Activated CD8-positive, alpha-beta memory T cell treated with anti-CD3 and anti-CD28 coated beads, Interleukin-2, amount 50 U/mL, for 24 hours (primary cell): ENCODE measurements at regions not wholly inside any gene's neighbourhood (a gene's known extent, or its start where the extent isn't known, plus 50 kb on each side); places are given as distances from the start of the nearest gene placed in this dataset.

Experiments
- DNase-seq: peaks from one replicate; pipeline ENCODE4 v3.0.0-alpha.2; 2020; ENCODE audit errors: extremely low read depth

DNA sequence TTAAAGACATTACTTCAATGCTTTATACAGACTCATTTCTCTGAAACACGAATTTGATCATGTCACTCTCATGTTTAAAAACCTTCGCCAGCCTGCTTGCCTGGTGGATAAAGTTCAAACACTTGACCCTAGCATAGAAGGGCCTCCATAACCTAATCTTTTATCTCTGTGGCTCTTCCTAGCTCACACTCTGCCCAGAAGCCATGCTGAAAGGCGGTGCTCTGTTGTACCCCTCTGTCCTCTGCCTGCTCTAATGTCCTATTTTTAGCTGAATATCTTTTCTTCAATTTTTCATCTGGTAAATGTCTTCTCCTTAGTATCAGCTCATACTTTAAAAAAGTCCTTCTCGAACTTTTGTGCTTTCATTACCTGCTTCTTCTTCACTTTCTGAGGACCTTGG lies 302.6 kb upstream of the BOD1L1 start:
- no peak for DNase-seq

DNA sequence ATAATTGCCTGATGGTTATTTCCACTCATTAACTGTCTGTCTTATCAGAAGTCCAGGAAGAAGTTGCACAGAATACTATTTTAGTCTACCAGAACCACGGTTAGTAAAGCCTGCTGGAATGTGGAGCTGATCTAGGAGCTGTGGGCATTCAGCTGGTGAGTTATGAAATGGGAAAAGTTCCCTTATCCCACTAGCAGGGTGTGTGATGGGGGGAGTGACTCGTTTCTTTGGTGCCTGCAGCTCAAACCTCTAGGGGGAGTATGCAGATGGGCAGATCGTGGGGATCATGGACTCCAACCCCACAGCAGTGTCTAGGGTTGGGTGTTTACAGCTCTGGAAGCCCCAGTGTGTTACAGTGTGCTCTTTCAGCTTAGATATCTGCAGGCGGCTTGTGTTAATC lies 305.7 kb upstream of the BOD1L1 start:
- no peak for DNase-seq

DNA sequence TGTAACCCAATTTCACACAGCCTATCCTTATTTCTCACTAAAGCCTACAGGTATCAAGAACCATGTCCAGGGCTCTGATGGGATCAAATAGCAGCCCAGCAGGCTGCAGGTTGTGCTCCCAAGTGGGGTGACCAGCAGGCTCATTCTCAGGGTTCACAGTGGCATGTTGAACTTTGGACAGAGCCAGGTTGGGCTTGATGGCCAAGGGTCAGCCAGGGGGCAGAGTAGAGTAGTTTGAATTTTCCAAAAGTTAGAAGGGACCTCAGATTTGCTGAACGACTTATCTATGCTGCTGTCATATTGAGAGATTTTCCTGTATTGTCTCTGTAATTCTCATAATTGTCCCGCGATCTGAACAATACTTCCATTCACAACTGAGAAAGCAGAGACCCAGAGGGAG lies 310.8 kb upstream of the BOD1L1 start:
- no peak for DNase-seq

DNA sequence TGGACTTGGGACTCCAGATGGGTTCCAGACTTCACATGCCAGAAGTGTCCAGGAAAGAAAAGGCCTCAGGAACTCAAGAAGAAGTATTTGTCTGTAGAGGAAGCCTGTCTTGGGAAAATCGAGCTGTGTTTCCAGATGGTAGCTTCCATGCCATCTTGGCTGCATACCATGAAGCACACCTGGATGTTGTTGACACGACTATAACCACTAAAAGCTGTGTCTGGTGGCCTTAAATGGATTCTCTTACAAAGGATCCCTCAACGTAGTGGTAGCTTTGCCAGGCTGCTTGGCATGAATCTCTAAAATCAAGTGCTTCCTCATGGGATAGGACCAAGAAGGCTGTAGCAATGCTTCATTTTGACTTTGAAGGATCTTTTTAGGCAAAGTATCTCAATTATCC lies 313.4 kb upstream of the BOD1L1 start:
- DNase-seq = no peak

DNA sequence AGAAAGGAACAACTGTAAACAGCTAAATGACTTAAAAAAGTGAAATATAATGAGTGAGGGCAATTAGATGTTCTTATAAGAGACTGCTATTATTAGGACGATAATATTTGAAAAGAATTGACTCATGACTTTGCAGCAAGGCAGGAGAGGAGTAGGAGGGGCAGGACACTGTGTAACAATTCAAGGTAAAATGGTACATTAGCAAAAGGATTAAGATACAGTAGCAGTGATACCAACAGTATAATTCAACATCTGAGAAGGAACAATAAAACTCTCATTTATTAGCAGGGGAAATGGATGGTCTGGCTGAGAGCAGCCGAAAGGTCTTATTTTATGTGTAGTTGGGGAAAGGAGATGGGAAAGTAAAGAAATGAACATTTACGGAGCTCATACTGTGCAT lies 315.5 kb upstream of the BOD1L1 start:
- DNase-seq = no peak

DNA sequence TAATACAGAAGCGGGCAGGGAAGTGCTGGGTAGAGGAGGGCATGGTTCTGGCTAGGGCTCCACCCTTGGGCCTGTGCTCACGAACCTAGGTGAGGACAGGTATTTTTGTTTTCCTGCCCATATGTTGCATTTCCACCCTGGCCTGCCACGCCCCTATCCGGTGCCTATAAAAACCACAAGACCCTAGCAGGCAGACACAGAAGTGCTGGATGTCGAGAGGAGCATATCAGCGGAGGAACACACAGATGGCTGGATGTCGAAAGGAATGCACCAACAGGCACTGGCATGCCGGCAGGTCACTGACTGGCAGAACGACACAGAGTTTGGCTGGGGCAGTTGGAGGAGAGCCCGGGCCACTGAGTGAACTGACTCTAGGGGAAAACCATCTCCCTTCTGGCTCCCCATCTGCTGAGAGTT lies 316.6 kb upstream of the BOD1L1 start:
- DNase-seq = no peak

DNA sequence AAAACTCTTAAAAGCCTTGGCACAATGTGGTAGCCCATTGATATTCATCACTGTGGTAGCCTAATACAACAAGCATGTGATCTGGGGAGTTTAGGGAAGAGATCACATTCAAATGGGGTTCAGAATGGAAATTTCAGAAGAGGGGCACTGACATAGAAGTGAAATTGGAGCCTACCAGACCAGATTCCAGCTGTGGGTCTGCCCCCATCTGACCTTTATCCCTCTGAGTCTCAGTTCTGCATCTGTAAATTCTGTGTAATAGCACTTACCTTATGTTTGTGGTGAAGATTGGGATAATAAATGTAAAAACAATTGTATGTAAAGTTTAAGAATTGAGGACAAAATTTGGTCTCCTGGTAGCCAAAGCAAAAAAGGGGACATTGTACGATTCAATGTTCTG lies 320.4 kb upstream of the BOD1L1 start:
- no peak for DNase-seq

DNA sequence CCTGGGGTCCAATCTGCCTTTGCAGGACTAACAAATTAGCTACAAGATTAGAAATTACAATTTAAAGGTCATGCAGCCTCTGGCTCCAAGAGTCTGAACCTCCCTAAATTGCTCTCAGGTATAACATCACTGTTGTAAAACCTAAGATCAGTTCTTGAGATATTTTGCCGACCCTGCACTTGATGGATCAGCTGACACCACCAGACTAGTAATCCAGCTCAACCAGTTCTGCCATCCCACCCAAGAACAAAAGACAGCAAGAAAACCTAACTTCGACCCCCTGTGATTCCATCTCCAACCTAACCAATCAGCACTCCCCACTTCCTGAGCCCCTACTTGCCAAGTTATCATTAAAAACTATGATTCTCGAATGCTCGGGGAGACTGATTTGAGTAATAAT lies 323.0 kb upstream of the BOD1L1 start:
- no peak for DNase-seq

DNA sequence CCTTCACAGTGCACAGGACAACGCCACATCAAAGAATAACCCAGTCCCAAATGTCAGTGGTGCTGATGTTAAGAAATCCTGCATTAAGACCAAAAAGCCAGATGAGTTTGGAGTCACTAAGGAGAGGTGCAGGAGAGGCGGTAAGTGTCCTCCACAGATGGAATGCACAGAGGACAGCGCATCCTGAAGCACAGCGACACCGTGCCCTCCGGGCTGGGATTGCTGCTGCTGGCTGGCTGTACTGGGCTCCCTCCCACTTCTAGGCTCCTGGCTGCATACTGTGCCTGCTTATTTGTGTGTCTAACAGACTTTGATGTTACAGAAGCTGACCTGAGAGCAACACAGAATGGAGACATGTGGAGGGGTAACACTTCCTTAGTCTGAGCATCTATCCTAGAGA lies 325.6 kb upstream of the BOD1L1 start:
- no peak for DNase-seq

DNA sequence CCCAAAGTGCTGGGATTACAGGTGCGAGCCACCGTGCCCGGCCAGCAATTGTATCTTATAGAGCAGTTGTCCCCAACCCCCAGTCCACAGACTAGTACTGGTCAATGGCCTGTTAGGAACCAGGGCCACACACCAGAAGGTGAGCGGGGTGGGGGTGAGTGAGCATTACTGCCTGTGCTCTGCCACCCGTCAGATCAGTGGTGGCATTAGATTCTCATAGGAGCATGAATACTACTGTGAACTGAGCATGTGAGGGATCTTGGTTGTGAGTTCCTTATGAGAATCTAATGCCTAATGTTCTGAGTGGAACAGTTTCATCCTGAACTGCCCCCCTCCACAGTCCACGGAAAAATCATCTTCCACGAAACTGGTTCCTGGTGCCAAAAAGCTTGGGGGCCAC lies 328.0 kb upstream of the BOD1L1 start:
- no peak for DNase-seq

DNA sequence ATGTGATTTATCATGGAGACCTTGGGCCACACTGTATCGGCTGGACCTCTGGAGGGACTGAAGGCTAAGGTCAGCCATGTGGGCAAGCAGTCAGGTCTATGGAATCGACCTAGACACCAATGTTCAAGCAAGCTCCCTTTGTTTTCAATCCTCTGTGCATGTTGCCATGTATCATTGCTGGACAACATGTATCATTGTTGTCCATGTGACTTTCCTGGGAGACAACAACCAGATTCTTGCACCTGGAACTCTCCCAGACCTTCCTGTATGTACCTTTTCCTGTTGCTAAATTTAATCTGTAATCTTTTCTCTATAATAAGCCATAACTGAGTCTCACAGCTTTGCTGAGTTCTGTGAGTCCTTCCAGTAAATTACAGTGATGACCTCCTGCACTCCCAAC lies 329.4 kb upstream of the BOD1L1 start:
- DNase-seq = no peak

DNA sequence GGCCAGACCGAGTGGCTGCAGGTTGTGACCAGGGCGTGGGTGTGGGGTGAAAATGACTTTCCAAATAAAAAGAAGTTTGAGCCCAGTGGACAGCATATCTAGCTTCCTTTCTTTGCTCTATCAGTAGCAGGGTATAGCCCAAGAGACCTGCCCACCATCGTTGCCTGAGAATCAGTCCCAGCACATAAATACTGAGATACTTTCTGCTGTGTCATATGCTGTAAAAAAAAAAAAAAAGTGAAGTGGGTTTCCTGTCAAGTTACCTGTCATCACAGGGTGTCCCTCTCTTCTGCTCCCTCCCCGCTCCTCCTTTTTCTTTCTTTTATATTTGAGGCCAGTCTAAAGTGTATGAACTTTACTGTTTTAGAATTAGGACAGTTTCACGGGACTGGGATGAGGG lies 330.3 kb upstream of the BOD1L1 start:
- no peak for DNase-seq

DNA sequence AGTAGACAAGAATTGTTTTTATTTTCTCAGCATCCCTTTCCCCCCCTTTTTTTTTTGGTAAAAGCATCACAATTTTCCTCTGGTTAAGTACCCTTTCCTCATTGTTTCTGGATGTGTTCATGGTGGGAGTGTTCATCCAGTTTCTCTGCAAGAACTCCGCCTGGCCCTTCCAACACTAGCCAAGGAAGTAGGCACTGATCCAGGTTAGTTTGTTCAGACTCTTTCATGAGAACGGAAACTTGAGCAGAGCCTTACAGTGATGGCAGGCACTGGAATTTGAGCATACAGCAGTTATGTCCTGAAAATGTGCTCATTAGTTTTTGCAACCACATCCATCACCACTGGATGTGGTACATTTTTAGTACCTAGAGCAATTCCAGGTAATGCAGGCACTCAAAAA lies 336.1 kb upstream of the BOD1L1 start:
- DNase-seq = no peak

DNA sequence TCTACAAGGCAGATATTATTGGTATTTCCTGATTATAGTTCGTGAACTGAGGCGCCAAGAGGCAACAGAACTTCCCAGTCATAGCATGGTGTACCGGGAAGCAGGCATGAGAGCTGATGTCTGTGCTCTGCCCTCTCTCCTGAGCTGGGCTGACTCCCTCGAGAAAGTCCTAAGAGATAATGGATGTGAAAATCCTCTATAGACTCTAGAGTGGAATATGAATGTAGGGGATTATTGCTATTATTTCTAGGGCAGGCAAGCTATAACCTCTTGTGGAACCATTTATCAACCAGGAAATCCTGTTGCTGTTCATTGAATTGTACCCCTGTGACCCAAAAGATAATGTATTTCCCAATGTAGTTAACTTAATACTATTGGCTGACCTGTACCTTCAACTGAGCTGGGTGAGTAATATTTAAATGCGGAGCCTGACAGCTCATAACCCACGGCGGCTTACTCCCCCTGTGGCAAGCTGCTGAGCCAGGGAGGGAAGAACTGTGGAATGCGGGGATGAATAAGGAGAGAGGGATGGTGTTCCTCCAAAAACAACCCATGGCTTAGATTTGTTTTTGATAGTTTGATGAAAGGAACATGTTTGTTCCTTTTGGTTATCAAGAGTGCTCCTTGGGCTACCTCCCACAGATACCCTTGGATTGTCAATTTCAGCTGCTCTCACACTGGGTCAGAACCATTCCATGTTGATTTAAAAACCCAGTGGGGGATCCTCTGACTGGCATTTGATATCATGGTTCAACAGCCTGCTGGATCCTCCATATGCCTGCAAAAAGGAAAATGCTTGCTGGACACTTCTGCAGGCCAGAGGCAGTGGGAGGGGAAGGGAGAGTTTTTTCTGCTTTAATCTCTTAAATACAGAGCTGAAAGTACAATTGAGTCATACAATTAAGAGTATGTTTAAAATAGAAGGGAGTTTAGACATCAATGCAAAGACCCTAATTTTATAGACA lies 339.0 kb upstream of the BOD1L1 start:
- DNase-seq = no peak

DNA sequence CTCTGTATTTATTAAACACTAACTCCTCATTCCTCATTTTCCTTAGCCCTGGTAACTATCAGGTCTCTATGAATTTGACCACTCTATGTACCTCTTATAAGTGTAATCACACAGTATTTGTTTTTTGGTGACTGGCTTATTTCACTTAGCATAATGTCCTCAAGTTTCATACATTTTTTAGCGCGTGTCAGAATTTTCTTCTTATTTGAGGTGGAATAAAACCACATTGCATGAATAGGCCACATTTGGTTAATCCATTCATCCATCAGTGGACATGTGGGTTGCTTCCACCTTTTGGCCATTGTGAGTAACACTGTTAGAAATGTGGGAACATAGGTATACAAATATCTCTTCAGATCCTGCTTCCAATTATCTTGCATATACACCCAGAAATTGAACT lies 341.2 kb upstream of the BOD1L1 start:
- no peak for DNase-seq

DNA sequence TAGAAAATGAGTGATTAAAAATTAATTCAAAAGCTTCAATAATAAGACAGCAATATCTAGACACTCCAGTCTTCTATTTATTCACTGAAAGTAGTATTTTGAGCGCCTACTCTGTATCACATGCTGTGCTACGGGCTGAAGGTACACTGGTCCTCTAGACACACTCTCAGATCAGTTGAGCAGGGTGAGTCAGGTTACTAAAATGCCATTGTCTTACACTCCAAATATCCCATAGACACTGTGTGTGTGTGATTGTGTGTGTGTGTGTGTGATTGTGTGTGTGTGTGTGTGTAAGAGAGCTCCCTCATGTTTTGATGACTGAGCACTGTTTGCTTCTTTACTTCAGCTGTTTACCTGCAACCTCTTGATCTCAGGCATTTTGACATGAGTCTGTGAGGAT lies 342.8 kb upstream of the BOD1L1 start:
- no peak for DNase-seq

DNA sequence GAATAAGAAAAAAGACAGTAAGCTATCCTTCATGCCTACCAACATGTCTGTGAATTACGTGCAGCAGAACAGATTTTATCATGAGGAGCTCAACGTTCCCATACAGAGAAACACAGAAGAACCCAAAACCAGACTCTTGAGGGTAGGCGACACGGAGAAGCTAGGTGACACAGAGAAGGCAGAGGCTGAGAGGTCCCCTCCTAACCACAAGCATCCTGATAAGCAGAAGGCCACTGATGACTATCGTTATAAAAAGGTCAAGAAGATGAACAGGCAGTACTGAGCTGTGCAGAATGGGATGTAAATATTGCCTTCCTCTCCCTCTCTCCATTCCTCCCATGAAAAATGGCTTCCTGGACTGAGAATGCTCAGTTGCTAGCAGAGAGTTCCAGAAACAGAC lies 350.2 kb upstream of the BOD1L1 start:
- DNase-seq = no peak

DNA sequence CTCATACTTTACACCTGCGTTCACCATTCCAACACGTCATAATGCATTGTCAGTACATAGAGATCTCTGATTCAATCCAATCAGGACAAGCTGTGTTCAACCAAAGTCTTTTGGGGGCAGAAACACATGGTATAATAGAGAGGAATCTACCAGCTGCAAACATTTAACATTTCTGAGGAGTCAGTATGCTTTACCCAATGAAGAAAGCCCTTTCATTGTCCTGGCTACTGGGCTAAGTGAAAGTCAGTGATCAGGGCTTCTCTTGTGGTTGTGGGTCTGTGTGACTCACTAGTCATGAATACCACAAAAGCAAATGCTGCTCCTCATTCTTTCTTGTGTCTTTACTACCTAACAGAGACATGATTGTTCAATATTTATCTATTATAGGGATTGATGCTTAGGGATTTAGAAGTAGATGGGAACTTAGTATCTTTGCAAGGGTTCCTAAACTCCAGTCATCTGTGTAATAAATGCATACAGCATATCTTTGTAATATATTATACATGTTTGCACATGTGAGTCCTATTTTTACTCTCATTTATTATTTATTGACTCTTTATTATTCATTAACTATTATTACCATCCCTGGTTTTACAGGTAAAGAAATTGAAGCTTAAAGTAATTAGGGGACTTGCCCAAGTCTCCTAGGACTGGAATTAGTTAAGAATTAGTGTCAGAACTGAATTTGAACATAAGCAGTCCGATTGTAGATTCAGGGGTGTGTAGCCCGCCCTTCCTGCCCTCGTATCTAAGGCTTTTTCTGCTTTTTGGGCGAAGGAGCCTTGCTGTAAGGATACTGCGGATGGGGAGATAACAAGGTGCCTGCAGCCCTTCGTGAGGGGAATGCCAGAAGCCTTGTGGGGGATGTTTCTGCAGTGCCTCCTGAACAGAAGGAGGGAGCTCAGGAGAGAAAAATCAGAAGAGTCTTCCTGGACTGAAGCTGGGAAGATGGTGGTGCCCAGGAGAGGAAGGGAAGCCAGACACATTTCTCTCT lies 353.1 kb upstream of the BOD1L1 start:
- DNase-seq = no peak

DNA sequence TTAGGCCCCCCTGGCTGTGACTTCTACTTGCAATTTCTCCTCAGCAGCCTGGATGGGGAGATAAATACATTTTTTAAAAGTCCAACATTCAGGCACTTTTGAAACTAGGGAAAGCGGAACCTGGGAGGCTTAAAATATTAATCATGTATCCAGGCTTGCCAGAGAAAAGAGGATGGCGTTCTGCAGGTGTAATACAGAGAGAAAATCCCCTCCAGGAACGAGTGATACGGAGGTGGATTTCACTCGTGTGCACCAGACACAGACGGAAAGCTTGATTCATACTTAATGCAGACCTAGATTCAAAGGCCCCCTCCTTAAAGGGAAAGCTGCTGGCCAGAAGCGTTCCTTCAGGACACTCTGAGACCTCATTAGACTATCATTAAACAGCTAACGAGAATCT lies 354.0 kb upstream of the BOD1L1 start:
- no peak for DNase-seq

DNA sequence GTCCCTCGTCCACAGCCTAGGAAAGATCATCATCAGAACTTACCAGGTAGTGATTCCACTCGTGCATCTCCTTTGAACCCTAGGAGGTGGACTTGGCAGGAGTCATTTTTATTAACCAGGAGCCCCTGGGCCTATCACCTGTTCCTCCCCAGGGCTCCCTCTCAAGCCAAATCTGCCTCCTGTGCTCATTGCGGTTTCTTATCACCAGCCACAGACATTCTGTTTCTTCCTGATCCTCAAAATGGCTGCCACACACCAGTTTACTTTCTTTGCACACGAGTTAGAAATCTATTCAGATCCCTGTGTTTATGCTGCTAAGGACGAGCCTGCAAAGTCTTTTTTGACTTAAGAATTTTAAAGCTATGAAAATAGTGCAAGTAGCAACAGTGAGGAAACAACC lies 354.5 kb upstream of the BOD1L1 start:
- DNase-seq = no peak

DNA sequence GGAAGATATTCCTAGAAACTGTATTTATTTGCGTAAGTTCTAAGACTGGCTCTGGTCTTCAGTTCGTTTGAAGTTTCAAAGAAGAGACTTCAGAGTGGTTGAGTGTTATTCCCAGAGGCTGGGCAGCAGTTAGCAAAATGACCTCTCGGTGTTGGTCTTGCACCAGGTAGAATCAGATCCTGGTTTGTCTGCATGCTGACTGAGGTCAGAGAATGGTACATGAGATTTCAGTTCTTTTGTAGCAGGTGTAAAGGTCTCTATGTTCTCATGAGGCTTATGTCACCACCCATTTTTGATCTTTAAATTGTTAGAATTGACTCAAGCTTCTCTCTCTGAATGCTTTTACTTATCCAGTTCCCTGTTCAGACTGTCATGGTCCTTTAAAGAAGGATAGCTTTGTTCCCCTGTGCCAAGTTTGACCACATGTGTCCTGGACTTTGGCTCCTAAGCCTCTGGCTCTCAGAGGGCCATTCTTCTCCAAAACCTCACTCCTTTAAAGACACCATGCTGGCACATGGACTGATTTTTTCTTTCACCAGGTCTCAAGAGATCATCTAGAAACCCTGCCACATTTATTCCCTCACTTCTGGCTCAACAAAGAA lies 355.8 kb upstream of the BOD1L1 start:
- no peak for DNase-seq
